Head of caudate nucleus (tissue), 42 donors: ENCODE measurements at regions not wholly inside any gene's neighbourhood (a gene's known extent, or its start where the extent isn't known, plus 50 kb on each side); places are given as distances from the start of the nearest gene placed in this dataset.

ENCODE experiments used
- DNase-seq, 42 donors: peaks; one replicate each; pipeline versions ENCODE4 v3.0.0 to v3.0.0-alpha.2; 2020 to 2021; ENCODE audit warnings: mixed read lengths in 7 of 42
- intact Hi-C: fragments of 100-400 bp; cut with DNase I; formaldehyde crosslinking; loops from one replicate; pipeline ENCODE4 v1.15.0; 2022

DNA sequence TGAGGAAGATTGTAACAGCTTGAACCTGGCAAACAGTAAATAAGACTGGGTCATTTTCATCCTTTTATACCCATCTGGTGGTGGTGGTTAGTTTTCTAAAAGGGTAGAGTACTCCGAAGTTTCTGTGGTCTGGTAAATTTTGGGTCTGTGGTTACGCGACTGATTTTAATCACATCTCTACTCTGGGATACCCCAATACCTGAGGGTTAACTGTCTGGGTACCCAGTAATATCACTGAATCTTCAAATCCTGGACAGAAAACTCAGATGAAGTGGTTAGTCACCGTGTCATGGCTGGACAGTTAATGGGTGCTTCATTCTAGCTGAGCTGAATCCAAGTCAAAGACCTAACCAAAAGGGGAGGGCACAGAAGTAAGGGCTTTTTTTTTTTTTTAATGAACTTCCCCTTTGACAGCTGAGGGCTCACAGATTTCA lies 474.2 kb downstream of the GADD45G start:
- intact Hi-C loops: no loop called here
- DNase-seq: no peak

DNA sequence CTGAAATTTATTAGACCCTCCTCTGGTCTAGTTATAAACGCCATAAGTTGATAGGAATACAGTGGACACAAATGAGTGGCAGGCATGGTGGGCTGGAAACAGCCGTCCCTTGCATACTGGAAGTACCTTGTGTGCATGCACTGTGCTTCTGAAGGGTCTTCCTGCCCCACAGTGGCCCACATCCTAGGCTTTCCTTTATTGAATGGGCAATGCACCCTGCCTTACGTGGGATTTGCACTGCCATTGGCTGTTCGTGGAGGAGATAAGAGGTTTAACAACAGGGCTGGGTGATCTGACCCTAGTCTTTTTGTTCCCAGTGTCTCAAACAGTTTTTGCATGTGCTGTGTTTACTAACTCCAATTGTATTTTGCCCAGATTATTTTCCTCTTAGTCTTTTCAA lies 480.8 kb downstream of the GADD45G start:
- intact Hi-C loops: no loop called here
- no peak for DNase-seq

DNA sequence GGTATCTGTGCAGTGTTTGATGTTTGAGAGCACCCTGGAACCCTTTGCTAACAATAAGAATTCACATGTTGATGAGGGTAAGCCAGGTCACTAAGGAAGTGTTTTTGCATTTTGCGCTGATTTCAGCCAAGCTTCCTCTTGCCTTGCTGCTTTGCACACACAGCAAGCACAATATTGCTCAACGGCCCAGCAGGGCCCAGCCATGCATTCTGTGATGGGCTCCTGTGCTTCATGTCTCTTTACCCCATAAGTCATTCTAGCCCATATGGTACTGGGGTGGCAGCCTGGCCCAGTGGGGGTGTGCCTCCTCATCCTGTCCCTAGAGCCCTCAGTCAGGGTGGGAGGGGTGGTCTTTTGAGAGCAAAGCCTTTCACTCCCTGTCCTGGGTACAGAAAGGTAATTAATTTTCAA lies 481.3 kb downstream of the GADD45G start:
- intact Hi-C loops: no loop called here
- DNase-seq: peak in 8 of 42 donors; percentile 5 to 34 (median 26)

DNA sequence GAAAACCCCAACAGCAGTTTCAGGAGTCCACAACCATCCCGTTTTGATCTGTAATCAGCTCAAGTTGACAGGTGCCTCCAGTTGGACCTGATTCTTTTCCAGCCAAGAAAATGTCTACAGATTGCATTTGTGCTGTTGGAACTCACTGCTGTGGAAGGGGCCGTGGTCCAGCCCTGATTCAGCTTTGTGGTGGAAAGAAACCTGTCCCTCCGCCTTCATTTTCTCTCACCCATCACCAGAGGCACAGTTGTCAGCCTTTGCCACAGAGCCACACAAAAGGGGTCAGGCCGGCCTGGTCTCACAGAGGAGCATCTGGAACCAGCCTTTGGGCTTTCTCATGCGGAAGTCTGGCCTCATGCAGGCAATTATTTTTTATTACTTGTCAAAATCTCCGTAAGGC lies 483.6 kb downstream of the GADD45G start:
- intact Hi-C loops: no loop called here
- no peak for DNase-seq

GRCh38 chr9:90088856-90089255 lies 484.0 kb downstream of the GADD45G start:
- no peak for DNase-seq
- intact Hi-C loops: no loop called here

- intact Hi-C loops: no loop called here
- DNase-seq: no peak
Observed at GRCh38 chr9:90090997-90091396, 486.2 kb downstream of the GADD45G start.

- intact Hi-C loops: no loop called here
- DNase-seq: no peak
Observed at GRCh38 chr9:90092508-90092907, 487.7 kb downstream of the GADD45G start.

DNA sequence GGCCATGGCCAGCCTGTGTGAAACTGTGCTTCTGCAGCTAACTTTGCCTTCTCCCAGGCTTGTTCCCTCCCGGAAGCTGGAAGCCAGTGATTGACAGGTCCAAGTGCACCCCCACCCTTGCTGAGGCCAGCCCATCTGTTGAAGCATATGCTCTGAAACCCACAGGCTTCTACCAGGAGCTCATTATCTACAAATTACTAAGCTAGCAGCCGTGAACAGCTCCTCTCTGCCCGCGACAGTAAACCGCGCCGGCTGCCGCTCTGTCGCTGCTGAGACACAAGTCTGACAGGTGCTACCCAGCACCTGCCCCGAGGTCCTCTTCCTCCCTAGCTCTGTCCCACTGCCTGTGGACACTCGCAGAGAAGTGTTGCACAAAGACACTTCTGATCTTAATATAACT lies 490.9 kb downstream of the GADD45G start:
- no peak for DNase-seq
- intact Hi-C loops: no loop called here

DNA sequence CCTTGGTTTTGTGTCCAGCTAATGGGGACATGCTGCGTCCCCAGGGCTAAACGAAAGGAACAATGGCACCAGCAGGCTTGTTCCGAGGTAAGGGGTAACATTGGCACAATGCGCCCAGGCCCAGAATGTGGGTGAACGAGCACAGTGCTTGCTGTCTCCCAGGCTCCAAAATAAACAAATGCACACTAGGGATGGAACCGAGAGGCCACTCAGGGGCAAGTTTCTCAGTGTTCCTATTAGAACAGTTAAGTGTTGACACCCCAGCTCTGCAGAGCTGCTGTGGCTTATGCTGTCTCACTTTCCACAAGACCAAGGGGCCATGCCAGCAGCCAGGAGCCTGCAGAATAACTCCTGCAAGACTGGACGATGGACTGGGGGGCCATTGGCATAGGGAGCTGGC lies 492.4 kb downstream of the GADD45G start:
- intact Hi-C loops: no loop called here
- DNase-seq: no peak

GRCh38 chr9:90098408-90098807 lies 493.6 kb downstream of the GADD45G start:
- DNase-seq: no peak
- intact Hi-C loops: loop anchor here (2.0 kb wide), 1 partner anchor 496 kb away; no protein-coding TSS in a partner anchor

DNA sequence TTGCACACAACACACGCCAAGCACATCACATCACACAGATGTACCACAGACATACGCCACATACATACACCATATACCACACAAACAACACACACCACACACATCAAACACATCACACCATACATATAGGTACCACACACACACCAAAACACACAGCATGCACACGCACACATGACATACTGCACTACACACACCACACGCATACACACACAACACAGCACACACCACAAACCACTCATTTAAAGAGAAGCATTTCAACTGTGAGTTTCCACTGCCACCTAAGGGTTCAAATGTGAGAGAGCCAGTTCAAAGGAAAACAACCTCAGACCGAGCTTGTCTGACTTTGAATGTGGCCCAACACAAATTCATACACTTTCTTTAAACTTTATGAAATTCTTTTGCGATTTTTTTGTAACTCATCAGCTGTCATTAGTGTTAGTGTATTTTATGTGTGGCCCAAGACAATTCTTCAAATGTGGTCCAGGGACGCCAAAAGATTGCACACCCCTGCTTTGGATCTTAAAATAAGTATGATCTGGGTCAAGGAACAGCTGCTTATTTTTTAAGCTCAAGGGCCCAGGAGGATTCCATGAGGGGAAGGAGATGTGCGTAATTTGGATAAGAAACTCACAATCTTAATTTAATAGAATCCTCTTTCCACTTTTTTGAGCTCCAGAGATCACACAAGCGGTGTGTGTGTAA lies 494.6 kb downstream of the GADD45G start:
- DNase-seq: peak in 16 of 42 donors; percentile 18 to 68 (median 38)
- intact Hi-C loops: loop anchor here (2.0 kb wide), 1 partner anchor 497 kb away; no protein-coding TSS in a partner anchor

DNA sequence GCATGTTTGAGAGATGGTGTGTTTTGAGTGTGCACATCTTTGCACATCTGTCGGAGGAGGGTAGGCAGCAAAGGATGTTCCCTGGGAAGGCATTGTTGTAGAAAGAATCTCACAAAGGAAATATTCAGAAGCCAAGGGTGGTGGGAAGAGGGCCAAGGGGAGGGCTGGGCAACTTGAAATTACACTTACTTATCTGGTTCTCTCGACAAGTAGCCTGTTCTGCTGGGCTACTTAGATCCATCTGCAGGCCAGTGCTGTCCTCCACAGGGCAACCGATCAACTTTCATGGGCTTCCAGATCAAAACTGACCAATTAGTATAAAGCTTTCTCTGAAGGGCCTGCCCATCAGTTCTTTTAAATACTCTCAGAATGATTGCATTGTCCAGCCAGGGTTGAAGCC lies 495.2 kb downstream of the GADD45G start:
- no peak for DNase-seq
- intact Hi-C loops: no loop called here

DNA sequence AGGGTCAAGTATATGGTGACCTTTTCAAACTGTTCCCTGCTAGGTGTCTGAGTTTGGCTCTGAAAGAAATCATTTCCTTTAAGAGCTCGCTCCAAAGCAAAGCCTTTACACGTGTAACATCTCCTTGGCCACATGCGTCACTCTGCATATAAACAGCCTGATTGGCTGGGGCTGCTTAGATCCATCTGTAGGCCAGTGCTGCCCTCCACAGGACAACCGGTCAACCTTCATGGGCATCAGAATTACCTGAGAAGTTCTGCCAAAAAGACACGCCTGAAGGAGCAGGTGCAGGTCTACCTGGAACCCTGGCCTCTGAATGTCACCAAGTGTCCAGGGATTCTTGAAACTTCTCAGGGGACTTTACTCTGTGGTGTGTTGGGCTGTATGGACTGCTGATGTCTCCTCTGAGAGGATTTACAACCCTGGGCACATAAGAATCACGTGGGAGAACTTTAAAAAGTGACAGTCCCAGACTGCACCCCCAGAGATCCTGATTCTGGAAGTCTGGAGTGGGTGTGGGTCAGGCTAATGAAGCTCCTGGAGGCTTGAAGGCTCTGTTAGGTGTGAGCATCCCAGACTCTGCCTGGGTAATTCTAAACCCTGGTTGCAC lies 497.6 kb downstream of the GADD45G start:
- intact Hi-C loops: no loop called here
- DNase-seq: peak; percentile 40 to 87 (median 73)

DNA sequence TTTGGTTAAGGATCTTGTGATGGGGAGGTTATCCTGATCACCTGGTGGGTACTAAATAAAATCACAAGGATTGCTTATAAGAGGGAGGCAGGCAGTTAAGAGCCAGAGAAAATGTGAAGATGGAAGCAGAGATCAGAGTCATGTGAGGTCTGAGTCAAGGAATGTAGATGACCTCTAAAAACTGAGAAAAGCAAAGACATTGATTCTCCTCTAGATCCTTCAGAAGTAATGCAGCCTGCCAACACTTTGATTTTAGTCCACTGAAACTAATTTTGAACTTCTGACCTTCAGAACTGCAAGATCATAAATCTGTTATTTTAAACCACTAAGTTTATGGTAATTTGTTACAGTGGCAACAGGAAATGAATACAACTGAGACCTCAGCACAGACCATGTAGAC lies 499.0 kb downstream of the GADD45G start:
- intact Hi-C loops: no loop called here

DNA sequence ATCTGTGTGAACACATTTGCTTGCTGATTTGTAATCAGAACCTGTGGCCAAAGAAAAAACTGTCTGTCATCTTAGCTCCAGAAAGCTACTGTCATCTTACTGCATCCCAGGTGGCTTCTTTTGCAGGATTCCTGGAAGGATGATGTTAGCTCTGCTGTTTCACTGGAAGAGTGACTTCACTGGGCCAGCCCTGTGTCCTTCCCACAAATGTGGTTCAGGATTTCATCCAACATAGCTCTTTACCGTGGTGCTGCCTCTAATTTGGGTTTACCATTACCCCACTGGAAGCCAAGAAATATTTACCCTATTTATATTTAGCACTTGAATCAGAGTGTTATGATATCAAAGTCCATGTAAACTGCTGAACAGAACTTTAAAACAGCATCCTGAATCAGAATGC lies 501.0 kb downstream of the GADD45G start:
- intact Hi-C loops: no loop called here
- DNase-seq: no peak

More for the DNA sequence above, 499.0 kb downstream of the GADD45G start:
- DNase-seq: no peak

- DNase-seq: no peak
- intact Hi-C loops: no loop called here
Observed at GRCh38 chr9:90107040-90107725, 502.4 kb downstream of the GADD45G start.

- intact Hi-C loops: no loop called here
- DNase-seq: no peak
Observed at GRCh38 chr9:90107726-90108655, 503.2 kb downstream of the GADD45G start.

- intact Hi-C loops: no loop called here
- no peak for DNase-seq
Observed at GRCh38 chr9:90112788-90113187, 508.0 kb downstream of the GADD45G start.
